A673 (cell line): ENCODE measurements at regions not wholly inside any gene's neighbourhood (a gene's known extent, or its start where the extent isn't known, plus 50 kb on each side); places are given as distances from the start of the nearest gene placed in this dataset.

Source experiments
- CTCF ChIP-seq: fragments of 300-800, 200-600 bp; sonication (generic); conservative IDR thresholded peaks from 2 replicates; pipeline ENCODE4 v1.5.1; 2017; ENCODE audit warnings: low read depth, mild to moderate bottlenecking, antibody characterized with exemption, low read length, moderate library complexity, mixed read lengths
- EZH2 ChIP-seq: fragments of 200-600 bp; sonication (generic); IDR thresholded peaks from 2 replicates; pipeline ENCODE4 v1.6.1; 2017; ENCODE audit warnings: borderline replicate concordance, low read depth, mild to moderate bottlenecking, mixed read lengths, antibody characterized with exemption, low read length; ENCODE audit not compliant: poor library complexity, severe bottlenecking

GRCh38 chr16:49023050-49023449 lies 258.6 kb downstream of the CBLN1 start:
- TF ChIP-seq CTCF = no peak
- TF ChIP-seq EZH2 = no peak
